SK-N-SH treated with all-trans-retinoic acid at 6 μM for 48 hours (cell line): ENCODE measurements at regions not wholly inside any gene's neighbourhood (a gene's known extent, or its start where the extent isn't known, plus 50 kb on each side); places are given as distances from the start of the nearest gene placed in this dataset.

ENCODE experiments used
- ATAC-seq: fragments of 200-7000 bp; cut with Tn5 transposase; 3 replicates; pipeline ENCODE4 v1.9.1; 2020; ENCODE audit warnings: mild to moderate bottlenecking, moderate library complexity
- ARNTL ChIP-seq: fragments of 450-650 bp; formaldehyde crosslinking; IDR thresholded peaks from 2 replicates; pipeline ENCODE4 v1.5.0; 2020; ENCODE audit warnings: low read depth, mild to moderate bottlenecking, moderate library complexity, borderline replicate concordance
- BACH2 ChIP-seq: fragments of 250-450 bp; sonication (Bioruptor Pico); IDR thresholded peaks from 2 replicates; pipeline ENCODE4 v1.9.0; 2021; ENCODE audit warnings: mild to moderate bottlenecking, borderline replicate concordance
- CSDC2 ChIP-seq: fragments of 250-450 bp; sonication (Bioruptor Pico); IDR thresholded peaks from 2 replicates; pipeline ENCODE4 v1.5.0; 2020; ENCODE audit warnings: mild to moderate bottlenecking, moderate library complexity
- ESRRG ChIP-seq: fragments of 250-450 bp; sonication (Bioruptor Pico); IDR thresholded peaks from 2 replicates; pipeline ENCODE4 v1.6.1; 2021; ENCODE audit warnings: mild to moderate bottlenecking
- GLIS3 ChIP-seq: fragments of 250-450 bp; sonication (Bioruptor Pico); IDR thresholded peaks from 2 replicates; pipeline ENCODE4 v1.5.0; 2020; ENCODE audit warnings: mild to moderate bottlenecking, moderate library complexity
- OSR1 ChIP-seq: fragments of 250-450 bp; sonication (Bioruptor Pico); IDR thresholded peaks from 2 replicates; pipeline ENCODE4 v1.8.0; 2022; ENCODE audit warnings: moderate library complexity, mild to moderate bottlenecking, inconsistent platforms
- PPARA ChIP-seq: fragments of 250-450 bp; sonication (Bioruptor Pico); IDR thresholded peaks from 2 replicates; pipeline ENCODE4 v1.5.0; 2020; ENCODE audit warnings: mild to moderate bottlenecking, borderline replicate concordance
- RARB ChIP-seq: fragments of 250-450 bp; sonication (Bioruptor Pico); IDR thresholded peaks from 2 replicates; pipeline ENCODE4 v1.8.0; 2021; ENCODE audit warnings: mild to moderate bottlenecking, moderate library complexity
- SNAI2 ChIP-seq: fragments of 250-450 bp; sonication (Bioruptor Pico); IDR thresholded peaks from 2 replicates; pipeline ENCODE4 v1.5.0; 2020; ENCODE audit warnings: mild to moderate bottlenecking, moderate library complexity
- TCF4 ChIP-seq: fragments of 250-450 bp; sonication (Bioruptor Pico); IDR thresholded peaks from 2 replicates; pipeline ENCODE4 v1.8.0; 2021; ENCODE audit warnings: mild to moderate bottlenecking, moderate library complexity, borderline replicate concordance
- TOX ChIP-seq: fragments of 250-450 bp; sonication (Bioruptor Pico); IDR thresholded peaks from 2 replicates; pipeline ENCODE4 v1.8.0; 2021; ENCODE audit warnings: mild to moderate bottlenecking, moderate library complexity, borderline replicate concordance
- ZC3H10 ChIP-seq: fragments of 250-450 bp; sonication (Bioruptor Pico); IDR thresholded peaks from 2 replicates; pipeline ENCODE4 v1.5.1; 2021; ENCODE audit warnings: mild to moderate bottlenecking, moderate library complexity
- ZFP3 ChIP-seq: fragments of 250-450 bp; sonication (Bioruptor Pico); IDR thresholded peaks from 2 replicates; pipeline ENCODE4 v1.5.0; 2020; ENCODE audit warnings: mild to moderate bottlenecking, moderate library complexity
- ZFP30 ChIP-seq: fragments of 450-650 bp; formaldehyde crosslinking; IDR thresholded peaks from 2 replicates; pipeline ENCODE4 v1.5.0; 2022; ENCODE audit warnings: mild to moderate bottlenecking, moderate library complexity
- ZNF565 ChIP-seq: fragments of 450-650 bp; formaldehyde crosslinking; conservative IDR thresholded peaks from 2 replicates; pipeline ENCODE4 v1.5.0; 2020; ENCODE audit warnings: low read depth, mild to moderate bottlenecking, moderate library complexity
- ZNF70 ChIP-seq: fragments of 450-650 bp; formaldehyde crosslinking; IDR thresholded peaks from 2 replicates; pipeline ENCODE4 v1.5.0; 2020; ENCODE audit warnings: mild to moderate bottlenecking, moderate library complexity
- TF ChIP-seq, protein P1 (sequence below): fragments of 250-450 bp; sonication (Bioruptor Pico); IDR thresholded peaks from 2 replicates; pipeline ENCODE4 v1.8.0; 2020; ENCODE audit warnings: mild to moderate bottlenecking, moderate library complexity, borderline replicate concordance
- TF ChIP-seq, protein P2 (sequence below): fragments of 250-450 bp; sonication (Bioruptor Pico); IDR thresholded peaks from 2 replicates; pipeline ENCODE4 v1.5.0; 2020; ENCODE audit warnings: mild to moderate bottlenecking, moderate library complexity
- TF ChIP-seq, protein P3 (sequence below): fragments of 250-450 bp; sonication (Bioruptor Pico); IDR thresholded peaks from 2 replicates; pipeline ENCODE4 v1.8.0; 2021; ENCODE audit warnings: low read depth, mild to moderate bottlenecking, moderate library complexity, borderline replicate concordance

DNA sequence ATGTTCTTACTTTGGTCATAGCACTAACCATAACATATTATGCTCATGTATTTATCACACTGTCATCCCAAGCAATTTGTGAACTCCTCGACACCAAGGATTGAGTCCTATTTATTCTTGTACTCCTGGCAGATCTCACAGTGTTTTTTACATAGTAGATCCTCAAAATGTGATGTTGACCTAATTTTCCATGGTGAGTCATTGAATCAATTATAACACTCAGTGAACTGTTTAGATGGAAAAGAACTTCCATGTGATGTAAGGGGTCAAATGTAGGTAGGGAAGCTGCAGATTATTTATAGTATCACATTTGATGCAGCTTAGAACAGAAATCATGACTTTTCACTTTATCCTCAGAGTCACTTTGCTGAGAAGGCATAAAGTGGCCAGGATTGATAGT lies 281.9 kb upstream of the ADAMTS5 start:
- TF ChIP-seq ZNF70 (CRISPR knock-in tag) (no peak), ZC3H10 (CRISPR knock-in tag) (no peak), TOX (CRISPR knock-in tag) (no peak), PPARA (CRISPR knock-in tag) (no peak), OSR1 (CRISPR knock-in tag) (no peak), ZNF565 (CRISPR knock-in tag) (no peak), BACH2 (CRISPR knock-in tag) (no peak), CSDC2 (CRISPR knock-in tag) (no peak), SNAI2 (CRISPR knock-in tag) (no peak), GLIS3 (CRISPR knock-in tag) (no peak), ZFP3 (CRISPR knock-in tag) (no peak), ZFP30 (CRISPR knock-in tag) (no peak), TCF4 (CRISPR knock-in tag) (no peak), RARB (CRISPR knock-in tag) (no peak), ARNTL (CRISPR knock-in tag) (no peak)
- TF ChIP-seq, protein P1, sequence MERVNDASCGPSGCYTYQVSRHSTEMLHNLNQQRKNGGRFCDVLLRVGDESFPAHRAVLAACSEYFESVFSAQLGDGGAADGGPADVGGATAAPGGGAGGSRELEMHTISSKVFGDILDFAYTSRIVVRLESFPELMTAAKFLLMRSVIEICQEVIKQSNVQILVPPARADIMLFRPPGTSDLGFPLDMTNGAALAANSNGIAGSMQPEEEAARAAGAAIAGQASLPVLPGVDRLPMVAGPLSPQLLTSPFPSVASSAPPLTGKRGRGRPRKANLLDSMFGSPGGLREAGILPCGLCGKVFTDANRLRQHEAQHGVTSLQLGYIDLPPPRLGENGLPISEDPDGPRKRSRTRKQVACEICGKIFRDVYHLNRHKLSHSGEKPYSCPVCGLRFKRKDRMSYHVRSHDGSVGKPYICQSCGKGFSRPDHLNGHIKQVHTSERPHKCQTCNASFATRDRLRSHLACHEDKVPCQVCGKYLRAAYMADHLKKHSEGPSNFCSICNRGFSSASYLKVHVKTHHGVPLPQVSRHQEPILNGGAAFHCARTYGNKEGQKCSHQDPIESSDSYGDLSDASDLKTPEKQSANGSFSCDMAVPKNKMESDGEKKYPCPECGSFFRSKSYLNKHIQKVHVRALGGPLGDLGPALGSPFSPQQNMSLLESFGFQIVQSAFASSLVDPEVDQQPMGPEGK (CRISPR knock-in tag) = no peak
- TF ChIP-seq, protein P2, sequence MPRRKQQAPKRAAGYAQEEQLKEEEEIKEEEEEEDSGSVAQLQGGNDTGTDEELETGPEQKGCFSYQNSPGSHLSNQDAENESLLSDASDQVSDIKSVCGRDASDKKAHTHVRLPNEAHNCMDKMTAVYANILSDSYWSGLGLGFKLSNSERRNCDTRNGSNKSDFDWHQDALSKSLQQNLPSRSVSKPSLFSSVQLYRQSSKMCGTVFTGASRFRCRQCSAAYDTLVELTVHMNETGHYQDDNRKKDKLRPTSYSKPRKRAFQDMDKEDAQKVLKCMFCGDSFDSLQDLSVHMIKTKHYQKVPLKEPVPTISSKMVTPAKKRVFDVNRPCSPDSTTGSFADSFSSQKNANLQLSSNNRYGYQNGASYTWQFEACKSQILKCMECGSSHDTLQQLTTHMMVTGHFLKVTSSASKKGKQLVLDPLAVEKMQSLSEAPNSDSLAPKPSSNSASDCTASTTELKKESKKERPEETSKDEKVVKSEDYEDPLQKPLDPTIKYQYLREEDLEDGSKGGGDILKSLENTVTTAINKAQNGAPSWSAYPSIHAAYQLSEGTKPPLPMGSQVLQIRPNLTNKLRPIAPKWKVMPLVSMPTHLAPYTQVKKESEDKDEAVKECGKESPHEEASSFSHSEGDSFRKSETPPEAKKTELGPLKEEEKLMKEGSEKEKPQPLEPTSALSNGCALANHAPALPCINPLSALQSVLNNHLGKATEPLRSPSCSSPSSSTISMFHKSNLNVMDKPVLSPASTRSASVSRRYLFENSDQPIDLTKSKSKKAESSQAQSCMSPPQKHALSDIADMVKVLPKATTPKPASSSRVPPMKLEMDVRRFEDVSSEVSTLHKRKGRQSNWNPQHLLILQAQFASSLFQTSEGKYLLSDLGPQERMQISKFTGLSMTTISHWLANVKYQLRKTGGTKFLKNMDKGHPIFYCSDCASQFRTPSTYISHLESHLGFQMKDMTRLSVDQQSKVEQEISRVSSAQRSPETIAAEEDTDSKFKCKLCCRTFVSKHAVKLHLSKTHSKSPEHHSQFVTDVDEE (CRISPR knock-in tag) = no peak
- TF ChIP-seq, protein P3, sequence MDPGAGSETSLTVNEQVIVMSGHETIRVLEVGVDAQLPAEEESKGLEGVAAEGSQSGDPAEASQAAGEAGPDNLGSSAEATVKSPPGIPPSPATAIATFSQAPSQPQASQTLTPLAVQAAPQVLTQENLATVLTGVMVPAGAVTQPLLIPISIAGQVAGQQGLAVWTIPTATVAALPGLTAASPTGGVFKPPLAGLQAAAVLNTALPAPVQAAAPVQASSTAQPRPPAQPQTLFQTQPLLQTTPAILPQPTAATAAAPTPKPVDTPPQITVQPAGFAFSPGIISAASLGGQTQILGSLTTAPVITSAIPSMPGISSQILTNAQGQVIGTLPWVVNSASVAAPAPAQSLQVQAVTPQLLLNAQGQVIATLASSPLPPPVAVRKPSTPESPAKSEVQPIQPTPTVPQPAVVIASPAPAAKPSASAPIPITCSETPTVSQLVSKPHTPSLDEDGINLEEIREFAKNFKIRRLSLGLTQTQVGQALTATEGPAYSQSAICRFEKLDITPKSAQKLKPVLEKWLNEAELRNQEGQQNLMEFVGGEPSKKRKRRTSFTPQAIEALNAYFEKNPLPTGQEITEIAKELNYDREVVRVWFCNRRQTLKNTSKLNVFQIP (CRISPR knock-in tag) = no peak
- no peak for ATAC-seq

DNA sequence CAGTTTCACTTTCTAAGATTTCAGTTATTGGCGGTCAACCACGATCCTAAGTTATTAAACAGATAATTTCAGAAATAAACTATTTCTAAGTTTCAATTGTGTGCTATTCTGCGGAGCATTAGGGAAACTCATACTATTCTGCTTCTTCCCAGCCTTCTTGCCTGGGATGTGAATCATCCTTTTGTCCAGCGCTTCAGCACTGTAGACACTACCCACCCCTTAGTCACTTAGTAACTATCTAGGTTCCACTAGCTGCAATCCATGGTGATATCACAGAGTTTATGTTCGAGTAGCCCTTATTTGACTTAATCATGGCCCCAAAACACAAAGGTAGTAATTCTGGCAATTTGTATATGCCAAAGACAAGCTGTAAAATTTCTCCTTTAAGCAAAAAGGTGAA lies 279.9 kb upstream of the ADAMTS5 start:
- ATAC-seq = 0 out of 3 replicates have a peak, but pooled peaks have one; percentile 30
- TF ChIP-seq OSR1 (CRISPR knock-in tag) = no peak
- TF ChIP-seq, protein P1 (CRISPR knock-in tag) = no peak
- no peak for TF ChIP-seq ARNTL (CRISPR knock-in tag)
- TF ChIP-seq ZFP3 (CRISPR knock-in tag) = no peak
- TF ChIP-seq, protein P3 (CRISPR knock-in tag) = no peak
- TF ChIP-seq ZC3H10 (CRISPR knock-in tag) = no peak

DNA sequence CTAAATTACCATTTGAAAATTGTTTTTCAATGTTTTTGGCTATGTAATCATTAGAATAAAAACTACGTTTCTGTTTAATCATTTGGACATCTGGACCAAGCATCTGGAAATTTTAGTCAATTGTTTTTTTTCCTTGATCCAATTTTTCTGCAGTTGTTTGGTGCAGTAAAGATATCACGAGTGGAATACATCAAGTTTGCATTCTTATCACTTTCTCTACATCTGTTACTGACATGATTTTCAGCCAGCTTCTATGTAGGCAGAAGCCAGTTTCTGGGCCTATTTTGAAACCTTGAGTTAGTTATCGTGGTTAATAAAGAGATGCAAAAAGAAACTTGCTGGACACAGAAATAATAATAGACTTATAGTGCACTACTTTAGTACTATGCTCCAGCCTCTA lies 277.9 kb upstream of the ADAMTS5 start:
- TF ChIP-seq ZFP3 (CRISPR knock-in tag) (no peak), GLIS3 (CRISPR knock-in tag) (no peak), ESRRG (CRISPR knock-in tag) (no peak)
- TF ChIP-seq, protein P2 (CRISPR knock-in tag) = no peak
- ATAC-seq = no peak
